ENCODE measurements at regions not wholly inside any gene's neighbourhood (a gene's known extent, or its start where the extent isn't known, plus 50 kb on each side); places are given as distances from the start of the nearest gene placed in this dataset.

DNA sequence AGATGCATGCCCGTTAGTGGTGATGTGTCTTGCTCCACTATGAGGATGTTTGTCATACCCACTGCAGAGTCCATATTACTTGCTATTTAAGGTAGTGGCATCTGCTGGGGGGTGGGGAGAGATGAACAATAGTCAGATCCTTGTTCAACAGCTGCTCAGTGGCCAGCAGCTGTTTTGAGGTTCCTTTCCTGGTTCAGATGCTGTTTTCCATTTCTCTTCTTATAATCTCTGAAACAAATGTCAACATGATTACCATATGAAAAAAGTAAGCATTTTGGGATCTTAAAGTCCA, 1567.9 kb upstream of the TENM3 start:
- TF ChIP-seq POLR2A (IDR thresholded peaks at IDR 0.05), result no peak
- TF ChIP-seq, protein P1, sequence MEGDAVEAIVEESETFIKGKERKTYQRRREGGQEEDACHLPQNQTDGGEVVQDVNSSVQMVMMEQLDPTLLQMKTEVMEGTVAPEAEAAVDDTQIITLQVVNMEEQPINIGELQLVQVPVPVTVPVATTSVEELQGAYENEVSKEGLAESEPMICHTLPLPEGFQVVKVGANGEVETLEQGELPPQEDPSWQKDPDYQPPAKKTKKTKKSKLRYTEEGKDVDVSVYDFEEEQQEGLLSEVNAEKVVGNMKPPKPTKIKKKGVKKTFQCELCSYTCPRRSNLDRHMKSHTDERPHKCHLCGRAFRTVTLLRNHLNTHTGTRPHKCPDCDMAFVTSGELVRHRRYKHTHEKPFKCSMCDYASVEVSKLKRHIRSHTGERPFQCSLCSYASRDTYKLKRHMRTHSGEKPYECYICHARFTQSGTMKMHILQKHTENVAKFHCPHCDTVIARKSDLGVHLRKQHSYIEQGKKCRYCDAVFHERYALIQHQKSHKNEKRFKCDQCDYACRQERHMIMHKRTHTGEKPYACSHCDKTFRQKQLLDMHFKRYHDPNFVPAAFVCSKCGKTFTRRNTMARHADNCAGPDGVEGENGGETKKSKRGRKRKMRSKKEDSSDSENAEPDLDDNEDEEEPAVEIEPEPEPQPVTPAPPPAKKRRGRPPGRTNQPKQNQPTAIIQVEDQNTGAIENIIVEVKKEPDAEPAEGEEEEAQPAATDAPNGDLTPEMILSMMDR (IDR thresholded peaks at IDR 0.05), result no peak
